BLaER1 treated with 17β-estradiol and CSF1 and Interleukin-3, amounts not matched to agents 10 nM and 100 nM (cell line): ENCODE measurements at regions not wholly inside any gene's neighbourhood (a gene's known extent, or its start where the extent isn't known, plus 50 kb on each side); places are given as distances from the start of the nearest gene placed in this dataset.

Experiments
- H3K27ac ChIP-seq, 11 experiments: shearing (Covaris generic); formaldehyde crosslinking; 2 replicates each; pipeline ENCODE4 v1.8.1; 2022
- H3K27me3 ChIP-seq, 11 experiments: shearing (Covaris generic); formaldehyde crosslinking; 2 replicates each; pipeline ENCODE4 v1.8.1; 2022
- H3K36me3 ChIP-seq, 11 experiments: shearing (Covaris generic); formaldehyde crosslinking; 2 replicates each; pipeline ENCODE4 v1.8.1; 2022
- H3K4me1 ChIP-seq, 10 experiments: shearing (Covaris generic); formaldehyde crosslinking; 2 replicates each; pipeline ENCODE4 v1.8.1; 2022
- H3K4me2 ChIP-seq, 11 experiments: shearing (Covaris generic); formaldehyde crosslinking; 2 replicates each; pipeline ENCODE4 v1.8.1; 2022
- H3K4me3 ChIP-seq, 10 experiments: shearing (Covaris generic); formaldehyde crosslinking; 2 replicates each; pipeline ENCODE4 v1.8.1; 2022
- H3K9ac ChIP-seq, 11 experiments: shearing (Covaris generic); formaldehyde crosslinking; 2 replicates each; pipeline ENCODE4 v1.8.1; 2022
- H3K9me3 ChIP-seq, 11 experiments: shearing (Covaris generic); formaldehyde crosslinking; replicated peaks in 1 of 11; 2 replicates each; pipeline ENCODE4 v1.8.1; 2022
- H4K20me1 ChIP-seq, 11 experiments: shearing (Covaris generic); formaldehyde crosslinking; 2 replicates each; pipeline ENCODE4 v1.8.1; 2022
- Cebpa-rat ChIP-seq, 11 experiments: shearing (Covaris generic); IDR thresholded peaks; 2 replicates each; pipeline ENCODE4 v1.8.1; 2022

DNA sequence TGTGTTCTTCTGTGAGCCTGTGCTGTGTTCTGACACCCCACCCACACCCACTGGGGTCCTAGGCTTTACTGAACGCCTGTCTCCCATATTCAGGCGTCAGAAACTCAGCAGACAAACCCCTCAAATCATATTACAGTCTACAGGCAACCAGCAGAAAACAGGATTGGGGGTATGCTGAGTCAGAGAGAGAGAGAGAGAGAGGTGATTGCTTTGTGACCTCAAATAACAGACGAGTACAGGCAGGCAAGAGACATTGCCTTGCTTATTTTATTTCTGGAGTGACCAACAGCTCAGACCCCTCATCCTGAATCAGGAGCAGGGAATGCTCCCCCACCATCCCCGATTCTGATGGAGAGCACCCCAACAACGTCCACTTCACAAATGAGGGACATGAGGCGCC, 473.9 kb downstream of the PMP22 start:
- peaks cover 20 to 52% (median 37%) of the 10 kb centered on the region in 10 experiments for H3K4me1 ChIP-seq

DNA sequence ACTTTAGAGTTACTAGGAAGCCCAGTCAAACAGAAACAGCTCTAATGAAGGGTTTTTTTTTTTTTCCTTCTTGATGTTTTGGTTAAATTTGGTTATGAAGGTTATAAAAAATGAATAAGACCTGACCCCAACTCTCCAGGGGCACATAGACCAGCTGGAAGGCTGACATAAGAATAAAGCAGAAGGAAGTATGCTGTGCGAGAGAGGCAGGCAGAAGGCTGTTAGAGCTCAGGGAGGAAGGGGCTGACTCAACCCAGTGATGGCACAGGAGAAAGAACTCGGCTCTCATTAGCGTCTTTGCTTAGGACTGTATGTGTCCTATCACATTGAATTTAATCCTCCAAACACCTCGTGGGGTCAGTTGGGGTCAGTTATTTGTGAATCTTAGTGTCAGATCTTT, 474.6 kb downstream of the PMP22 start:
- no peaks in the 10 kb centered on the region for H3K27me3 ChIP-seq
- H4K20me1 ChIP-seq: no peaks in the 10 kb centered on the region
- peak overlapping the region in 5 of 11 experiments; percentile 22 to 62 (median 53); a peak in 9 of 22 replicates for H3K27ac ChIP-seq
- peak overlapping the region; percentile 48 to 97 (median 82) for H3K4me2 ChIP-seq
- H3K9me3 ChIP-seq: peaks cover 0 to 6% (median 0%) of the 10 kb centered on the region in 11 experiments; a peak in 4 of 22 replicates
- TF ChIP-seq Cebpa-rat (IDR thresholded peaks at IDR 0.05): no peak
- peak overlapping the region in 6 of 11 experiments; percentile 25 to 69 (median 56); a peak in 9 of 22 replicates for H3K9ac ChIP-seq
- H3K36me3 ChIP-seq: no peaks in the 10 kb centered on the region
- H3K4me1 ChIP-seq: peaks cover 20 to 56% (median 41%) of the 10 kb centered on the region in 10 experiments
- peak overlapping the region in 5 of 10 experiments; percentile 1 to 55 (median 15); a peak in 8 of 20 replicates for H3K4me3 ChIP-seq

More for the DNA sequence above, 473.9 kb downstream of the PMP22 start:
- no peaks in the 10 kb centered on the region for H4K20me1 ChIP-seq
- H3K27me3 ChIP-seq: no peaks in the 10 kb centered on the region
- H3K36me3 ChIP-seq: no peaks in the 10 kb centered on the region
- H3K9ac ChIP-seq: peak overlapping the region in 6 of 11 experiments; percentile 25 to 69 (median 56); a peak in 10 of 22 replicates
- H3K4me2 ChIP-seq: peak overlapping the region; percentile 48 to 97 (median 82)
- no peak for TF ChIP-seq Cebpa-rat (IDR thresholded peaks at IDR 0.05)
- peak overlapping the region in 4 of 10 experiments; percentile 1 to 55 (median 29); a peak in 6 of 20 replicates for H3K4me3 ChIP-seq
- H3K9me3 ChIP-seq: peaks cover 0 to 3% (median 0%) of the 10 kb centered on the region in 11 experiments; a peak in 1 of 22 replicates
- H3K27ac ChIP-seq: peak overlapping the region in 4 of 11 experiments; percentile 27 to 62 (median 56); a peak in 8 of 22 replicates

DNA sequence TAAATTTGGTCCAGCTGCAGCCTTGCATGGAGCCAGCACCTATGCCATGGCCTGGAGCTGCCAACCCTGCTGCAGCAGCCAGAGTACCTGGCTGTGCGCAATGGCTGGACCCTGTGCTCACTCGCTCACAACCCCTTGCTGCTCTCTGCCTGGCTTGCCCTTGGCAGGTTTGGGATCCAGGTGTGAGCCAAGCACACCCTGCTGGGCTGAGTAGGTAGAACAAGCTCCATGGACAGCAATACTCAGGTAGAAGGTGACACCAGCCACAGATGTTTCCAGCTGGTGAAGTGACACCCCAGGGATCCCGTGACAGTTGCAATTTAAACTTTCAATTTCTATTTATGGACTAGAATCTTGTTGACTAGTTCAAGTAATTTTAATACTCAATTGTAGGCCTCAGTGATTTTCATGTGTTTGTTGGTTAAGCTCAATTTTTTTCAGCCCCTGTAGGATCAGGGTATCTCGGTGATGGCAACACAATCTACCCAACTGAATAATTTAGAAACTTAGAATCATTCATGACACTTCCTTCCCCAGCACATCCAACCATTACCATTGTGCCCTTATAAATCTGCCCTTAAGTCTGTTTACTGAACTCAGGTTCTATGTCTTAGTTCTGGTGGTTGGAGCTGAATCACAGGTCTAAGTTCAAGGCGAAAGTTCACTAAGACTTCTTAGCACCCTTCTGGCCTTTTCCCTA, 480.0 kb downstream of the PMP22 start:
- no peaks in the 10 kb centered on the region for H3K36me3 ChIP-seq
- no peak overlapping the region for H3K4me3 ChIP-seq
- no peaks in the 10 kb centered on the region for H4K20me1 ChIP-seq
- peaks cover 4 to 32% (median 25%) of the 10 kb centered on the region in 10 experiments for H3K4me1 ChIP-seq
- peaks cover 18 to 33% (median 21%) of the 10 kb centered on the region in 11 experiments for H3K9me3 ChIP-seq
- TF ChIP-seq Cebpa-rat (IDR thresholded peaks at IDR 0.05): no peak
- H3K4me2 ChIP-seq: peak overlapping the region in 8 of 11 experiments; percentile 11 to 69 (median 41); a peak in 11 of 22 replicates
- no peaks in the 10 kb centered on the region for H3K27me3 ChIP-seq
- H3K27ac ChIP-seq: no peak overlapping the region
- H3K9ac ChIP-seq: no peak overlapping the region

DNA sequence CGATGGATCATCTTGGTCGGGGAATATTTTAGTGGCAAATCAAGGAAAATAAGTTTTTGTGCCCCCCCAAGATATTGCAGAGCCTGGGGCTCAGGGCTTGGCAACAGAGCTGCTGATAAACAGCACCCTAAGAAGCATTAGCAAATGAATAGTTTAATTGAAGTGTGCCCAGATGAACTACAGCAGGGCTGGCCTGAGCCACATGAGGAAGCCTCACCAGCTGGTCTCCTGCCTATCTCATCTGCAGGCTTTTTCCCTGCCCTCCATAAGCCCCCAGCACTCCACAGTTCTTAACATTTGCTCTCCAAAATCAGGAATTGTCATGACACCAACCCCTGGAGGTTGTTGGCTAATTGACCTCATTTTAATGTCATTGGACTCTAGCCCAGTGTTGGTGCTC, 480.2 kb downstream of the HS3ST3B1 start:
- Histone ChIP-seq H3K36me3 (no peaks in the 10 kb centered on the region), H3K27me3 (no peaks in the 10 kb centered on the region), H3K9ac (no peak overlapping the region), H4K20me1 (no peaks in the 10 kb centered on the region), H3K4me2 (no peak overlapping the region), H3K4me1 (peaks cover 0 to 26% (median 11%) of the 10 kb centered on the region in 10 experiments; a peak in 10 of 20 replicates), H3K4me3 (no peak overlapping the region), H3K27ac (no peak overlapping the region), H3K9me3 (peaks cover 18 to 33% (median 21%) of the 10 kb centered on the region in 11 experiments)
- no peak for TF ChIP-seq Cebpa-rat (IDR thresholded peaks at IDR 0.05)

DNA sequence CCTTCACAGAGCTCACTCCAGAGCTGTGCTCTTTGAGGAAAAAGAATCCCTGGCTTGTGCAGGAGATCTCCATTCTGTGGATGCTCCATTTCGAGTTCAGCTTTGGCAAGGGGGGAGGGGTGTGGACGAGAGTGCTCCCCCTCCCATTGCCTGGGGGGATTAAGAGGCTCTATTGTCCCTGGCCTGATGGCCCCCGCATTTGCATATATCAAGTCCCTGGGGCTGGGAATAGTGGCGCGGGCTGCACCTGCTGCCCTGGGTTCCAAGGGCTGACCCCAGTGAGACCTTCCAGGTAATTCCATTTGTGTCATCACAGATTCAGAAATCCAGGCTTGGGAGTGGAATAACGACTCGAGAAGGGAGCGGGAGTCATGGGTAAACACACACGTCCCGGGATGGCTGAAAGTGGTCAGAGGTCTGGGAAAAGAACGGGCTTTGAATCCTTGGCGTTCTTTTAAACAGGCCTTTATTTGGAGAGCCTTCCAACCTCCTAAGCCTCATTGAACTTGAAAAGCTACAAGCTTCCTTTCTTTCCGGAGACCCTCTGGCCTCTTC, 479.3 kb downstream of the HS3ST3B1 start:
- H3K4me2 ChIP-seq: no peak overlapping the region
- no peak overlapping the region for H3K9ac ChIP-seq
- no peaks in the 10 kb centered on the region for H3K27me3 ChIP-seq
- no peak overlapping the region for H3K27ac ChIP-seq
- H3K4me3 ChIP-seq: no peak overlapping the region
- no peaks in the 10 kb centered on the region for H3K36me3 ChIP-seq
- H3K9me3 ChIP-seq: peaks cover 17 to 27% (median 23%) of the 10 kb centered on the region in 11 experiments
- H4K20me1 ChIP-seq: no peaks in the 10 kb centered on the region
- peaks cover 0 to 18% (median 6%) of the 10 kb centered on the region in 10 experiments; a peak in 10 of 20 replicates for H3K4me1 ChIP-seq
- no peak for TF ChIP-seq Cebpa-rat (IDR thresholded peaks at IDR 0.05)

DNA sequence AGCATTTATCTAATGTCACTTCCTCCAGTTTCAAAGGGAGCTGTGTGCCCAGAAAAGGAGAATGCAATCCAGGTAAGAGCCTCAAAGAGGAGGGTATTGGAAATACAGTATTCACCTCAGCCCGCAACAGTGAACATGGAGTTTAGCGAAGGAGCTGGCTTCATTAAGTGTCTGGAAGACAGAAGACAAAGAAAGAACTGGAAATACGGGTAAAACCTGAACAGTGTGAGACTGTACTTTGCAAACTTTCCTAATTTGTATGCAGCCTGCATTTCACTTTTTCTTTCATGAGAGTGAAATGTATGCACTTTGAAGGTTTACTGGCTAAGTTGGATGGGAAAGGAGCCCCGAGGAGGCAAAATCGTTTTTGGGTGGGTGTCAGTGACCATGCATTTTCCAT, 478.4 kb downstream of the HS3ST3B1 start:
- H3K9me3 ChIP-seq: peaks cover 17 to 27% (median 23%) of the 10 kb centered on the region in 11 experiments

DNA sequence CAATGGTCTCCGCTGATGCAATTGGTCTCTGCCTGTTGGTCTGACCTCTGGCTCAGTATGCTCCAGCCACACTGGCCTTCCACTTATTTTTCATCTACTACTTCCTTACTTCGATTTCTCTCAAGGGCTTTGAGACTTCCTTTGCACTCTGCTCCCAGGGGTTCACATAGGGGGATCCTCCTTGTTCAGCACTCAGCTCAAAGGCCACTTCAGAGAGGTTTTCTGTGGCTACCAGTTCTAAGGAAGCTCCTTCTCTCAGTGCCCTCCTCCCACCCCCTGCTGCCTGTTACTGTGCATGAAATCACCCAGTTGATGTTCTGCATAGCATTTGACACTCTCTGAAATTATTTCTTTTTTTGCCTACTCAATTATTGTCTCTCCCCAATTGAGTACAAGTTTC, 476.4 kb downstream of the HS3ST3B1 start:
- peak overlapping the region in 3 of 11 experiments; percentile 8 to 26 (median 11); a peak in 3 of 22 replicates for H3K4me2 ChIP-seq
- TF ChIP-seq Cebpa-rat (IDR thresholded peaks at IDR 0.05): no peak
- no peak overlapping the region for H3K4me3 ChIP-seq
- H3K27ac ChIP-seq: no peak overlapping the region
- H3K4me1 ChIP-seq: peaks cover 0 to 18% (median 6%) of the 10 kb centered on the region in 10 experiments; a peak in 10 of 20 replicates
- H3K36me3 ChIP-seq: no peaks in the 10 kb centered on the region
- H3K9ac ChIP-seq: no peak overlapping the region
- H3K27me3 ChIP-seq: no peaks in the 10 kb centered on the region
- peaks cover 14 to 23% (median 17%) of the 10 kb centered on the region in 11 experiments for H3K9me3 ChIP-seq
- no peaks in the 10 kb centered on the region for H4K20me1 ChIP-seq

More for the DNA sequence above, 478.4 kb downstream of the HS3ST3B1 start:
- Histone ChIP-seq H3K4me2 (no peak overlapping the region), H3K27ac (no peak overlapping the region), H3K36me3 (no peaks in the 10 kb centered on the region), H4K20me1 (no peaks in the 10 kb centered on the region), H3K4me3 (no peak overlapping the region), H3K9ac (no peak overlapping the region), H3K4me1 (peaks cover 0 to 10% (median 2%) of the 10 kb centered on the region in 10 experiments; a peak in 5 of 20 replicates), H3K27me3 (no peaks in the 10 kb centered on the region)
- TF ChIP-seq Cebpa-rat (IDR thresholded peaks at IDR 0.05): no peak

DNA sequence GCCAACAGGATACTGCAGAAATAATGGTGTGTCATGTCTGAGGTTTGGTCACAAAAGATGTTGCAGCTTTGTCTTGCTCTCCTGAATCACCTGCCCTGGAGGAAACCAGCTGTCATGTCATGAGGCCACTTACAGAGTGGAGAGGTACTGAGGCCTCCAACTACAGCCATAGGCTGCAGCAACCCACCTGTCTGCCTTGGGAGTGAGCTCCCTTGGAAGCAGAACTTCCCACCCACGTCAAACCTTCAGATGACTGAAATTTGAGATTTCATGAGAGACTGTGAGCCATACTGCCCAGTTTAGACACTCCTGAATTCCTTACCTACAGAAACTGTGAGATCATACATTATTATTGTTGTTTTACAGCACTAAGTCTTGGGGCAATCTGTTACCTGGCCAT, 475.9 kb downstream of the HS3ST3B1 start:
- Histone ChIP-seq H3K27me3 (no peaks in the 10 kb centered on the region), H3K4me3 (no peak overlapping the region), H3K4me2 (peak overlapping the region in 2 of 11 experiments; percentile 8 to 11; a peak in 1 of 22 replicates), H4K20me1 (no peaks in the 10 kb centered on the region), H3K9ac (no peak overlapping the region), H3K4me1 (peaks cover 0 to 18% (median 6%) of the 10 kb centered on the region in 10 experiments; a peak in 10 of 20 replicates), H3K36me3 (no peaks in the 10 kb centered on the region), H3K27ac (no peak overlapping the region), H3K9me3 (peaks cover 14 to 23% (median 17%) of the 10 kb centered on the region in 11 experiments)
- TF ChIP-seq Cebpa-rat (IDR thresholded peaks at IDR 0.05): no peak
